ENCODE measurements at regions not wholly inside any gene's neighbourhood (a gene's known extent, or its start where the extent isn't known, plus 50 kb on each side); places are given as distances from the start of the nearest gene placed in this dataset.

DNA sequence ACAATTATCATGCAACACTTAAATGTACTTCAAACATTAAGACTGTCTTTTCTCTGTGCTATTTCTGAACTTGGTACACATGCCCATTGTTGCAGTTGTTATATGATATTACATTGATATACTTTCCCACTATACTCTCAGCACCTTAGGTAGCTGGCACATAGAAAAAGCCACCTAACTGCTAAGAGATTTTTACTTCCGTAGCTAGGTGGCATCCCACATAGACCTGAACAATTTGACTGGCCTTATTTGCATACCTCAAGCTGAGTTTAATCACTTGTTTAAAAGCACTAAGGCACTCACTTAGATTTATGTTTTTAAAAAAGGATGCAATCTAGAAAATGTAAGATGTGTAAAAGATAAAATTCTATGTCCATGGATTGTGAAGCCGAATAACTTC, 194.2 kb downstream of the POU4F1 start:
- TF ChIP-seq POLR2A (IDR thresholded peaks at IDR 0.05) (no peak), CTCF (IDR thresholded peaks at IDR 0.05) (no peak)
